ENCODE measurements at regions not wholly inside any gene's neighbourhood (a gene's known extent, or its start where the extent isn't known, plus 50 kb on each side); places are given as distances from the start of the nearest gene placed in this dataset.

DNA sequence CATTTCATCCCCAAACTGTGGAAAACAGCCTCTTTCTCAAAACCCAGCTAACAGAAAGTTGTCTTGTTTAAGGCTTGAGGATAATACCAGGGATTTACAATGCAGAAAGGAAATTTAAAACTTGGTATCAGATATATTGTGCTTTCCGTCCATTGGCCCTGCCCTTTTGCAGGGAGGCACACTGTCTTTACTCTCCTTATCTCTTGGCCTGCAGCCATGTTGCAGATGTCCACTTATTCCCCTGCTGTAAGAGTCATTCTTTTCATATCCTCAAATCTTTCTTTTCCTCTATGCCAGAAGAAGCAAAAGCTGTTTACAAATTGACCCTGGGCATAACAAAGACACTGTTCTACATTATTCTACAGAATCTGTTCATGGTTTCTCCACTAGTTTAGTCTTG, 75.6 kb upstream of the DYNLT3 start:
- TF ChIP-seq, protein P1, sequence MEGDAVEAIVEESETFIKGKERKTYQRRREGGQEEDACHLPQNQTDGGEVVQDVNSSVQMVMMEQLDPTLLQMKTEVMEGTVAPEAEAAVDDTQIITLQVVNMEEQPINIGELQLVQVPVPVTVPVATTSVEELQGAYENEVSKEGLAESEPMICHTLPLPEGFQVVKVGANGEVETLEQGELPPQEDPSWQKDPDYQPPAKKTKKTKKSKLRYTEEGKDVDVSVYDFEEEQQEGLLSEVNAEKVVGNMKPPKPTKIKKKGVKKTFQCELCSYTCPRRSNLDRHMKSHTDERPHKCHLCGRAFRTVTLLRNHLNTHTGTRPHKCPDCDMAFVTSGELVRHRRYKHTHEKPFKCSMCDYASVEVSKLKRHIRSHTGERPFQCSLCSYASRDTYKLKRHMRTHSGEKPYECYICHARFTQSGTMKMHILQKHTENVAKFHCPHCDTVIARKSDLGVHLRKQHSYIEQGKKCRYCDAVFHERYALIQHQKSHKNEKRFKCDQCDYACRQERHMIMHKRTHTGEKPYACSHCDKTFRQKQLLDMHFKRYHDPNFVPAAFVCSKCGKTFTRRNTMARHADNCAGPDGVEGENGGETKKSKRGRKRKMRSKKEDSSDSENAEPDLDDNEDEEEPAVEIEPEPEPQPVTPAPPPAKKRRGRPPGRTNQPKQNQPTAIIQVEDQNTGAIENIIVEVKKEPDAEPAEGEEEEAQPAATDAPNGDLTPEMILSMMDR (IDR thresholded peaks at IDR 0.05) = no peak
- TF ChIP-seq EZH2 (IDR thresholded peaks at IDR 0.05) (no peak), EZH2phosphoT487 (IDR thresholded peaks at IDR 0.05) (no peak)
